H1 (cell line): ENCODE measurements at regions not wholly inside any gene's neighbourhood (a gene's known extent, or its start where the extent isn't known, plus 50 kb on each side); places are given as distances from the start of the nearest gene placed in this dataset.

ENCODE experiments used
- CTCF ChIP-seq, 3 experiments: IDR thresholded peaks; 1 replicate in 2 of 3; 2 replicates in 1 of 3; pipeline versions ENCODE4 v1.5.1 to v1.6.1; 2011; ENCODE audit warnings: low read length in 3 of 3, mild to moderate bottlenecking in 3 of 3, inconsistent platforms in 2 of 3, low read depth in 1 of 3, moderate library complexity in 1 of 3; ENCODE audit not compliant: insufficient read depth in 1 of 3; ENCODE audit errors: control extremely low read depth in 1 of 3
- EP300 ChIP-seq, 2 experiments: IDR thresholded peaks; 1 replicate in 1 of 2; 2 replicates in 1 of 2; pipeline ENCODE4 v1.6.1; 2011 to 2012; ENCODE audit warnings: low read depth in 2 of 2, low read length in 2 of 2, mild to moderate bottlenecking in 2 of 2, borderline replicate concordance in 1 of 2, inconsistent platforms in 1 of 2, moderate library complexity in 1 of 2
- POLR2A ChIP-seq, 2 experiments: IDR thresholded peaks; 1 replicate in 1 of 2; 2 replicates in 1 of 2; pipeline ENCODE4 v1.6.1; 2011; ENCODE audit warnings: low read depth in 2 of 2, low read length in 2 of 2, mild to moderate bottlenecking in 2 of 2; ENCODE audit errors: control extremely low read depth in 1 of 2
- POLR2AphosphoS5 ChIP-seq: IDR thresholded peaks from 2 replicates; pipeline ENCODE4 v1.6.1; 2011; ENCODE audit warnings: low read depth, low read length
- SIRT6 ChIP-seq: IDR thresholded peaks from one replicate; pipeline ENCODE4 v1.7.1; 2012; ENCODE audit warnings: low read length, inconsistent platforms
- SRF ChIP-seq: IDR thresholded peaks from 2 replicates; pipeline ENCODE4 v1.6.1; 2011; ENCODE audit warnings: mild to moderate bottlenecking, low read depth, low read length, moderate library complexity
- SUZ12 ChIP-seq: fragments of 200-600 bp; sonication (generic); IDR thresholded peaks from 2 replicates; pipeline ENCODE4 v1.6.1; 2012; ENCODE audit warnings: mild to moderate bottlenecking, inconsistent platforms, low read length, moderate library complexity, mixed read lengths
- TCF12 ChIP-seq: IDR thresholded peaks from 2 replicates; pipeline ENCODE4 v1.6.1; 2011; ENCODE audit warnings: low read depth, mild to moderate bottlenecking, low read length

- TF ChIP-seq POLR2AphosphoS5 (no peak), POLR2A (IDR thresholded peaks at IDR 0.05; ENCODE audit: control extremely low read depth in 1 of 2, low read depth in 2 of 2, low read length in 2 of 2) (no peak), TCF12 (no peak), SIRT6 (no peak), SUZ12 (no peak), EP300 (IDR thresholded peaks at IDR 0.05; ENCODE audit: borderline replicate concordance in 1 of 2, low read depth in 2 of 2, low read length in 2 of 2) (no peak), CTCF (IDR thresholded peaks at IDR 0.05; ENCODE audit: control extremely low read depth in 1 of 3, insufficient read depth in 1 of 3, low read depth in 1 of 3, low read length in 3 of 3) (no peak), SRF (no peak)
Observed at GRCh38 chr3:110811050-110811449, 260.6 kb upstream of the NECTIN3 start.
